Gastrocnemius medialis (tissue), 4 donors: ENCODE measurements at regions not wholly inside any gene's neighbourhood (a gene's known extent, or its start where the extent isn't known, plus 50 kb on each side); places are given as distances from the start of the nearest gene placed in this dataset.

Experiments used
- ATAC-seq, 2 donors: fragments of 150-250 bp; one replicate each; pipeline ENCODE4 v1.9.1; 2016
- DNase-seq, 2 donors: peaks; one replicate each; pipeline ENCODE4 v3.0.0-alpha.2; 2019
- H3K27ac ChIP-seq, 4 donors: fragments of 200-600 bp; sonication (generic); 1 replicate in 1 of 4; 2 replicates in 3 of 4; pipeline ENCODE4 v1.5.1; 2016 to 2018; ENCODE audit warnings: mild to moderate bottlenecking in 2 of 4, moderate library complexity in 1 of 4
- H3K27me3 ChIP-seq, 3 donors: fragments of 200-600 bp; sonication (generic) in 2 of 3; 1 replicate in 1 of 3; 2 replicates in 2 of 3; pipeline versions ENCODE4 v1.5.1 to v1.6.0; 2016 to 2019; ENCODE audit warnings: mild to moderate bottlenecking in 1 of 3, moderate library complexity in 1 of 3
- H3K36me3 ChIP-seq, 2 donors: fragments of 200-600 bp; sonication (generic) in 1 of 2; one replicate each; pipeline ENCODE4 v1.5.1; 2017 to 2018
- H3K4me1 ChIP-seq, 2 donors: fragments of 200-600 bp; sonication (generic) in 1 of 2; one replicate each; pipeline ENCODE4 v1.5.1; 2016 to 2017; ENCODE audit warnings: mild to moderate bottlenecking in 2 of 2
- H3K4me3 ChIP-seq, 4 donors: fragments of 200-600 bp; sonication (generic) in 3 of 4; 1 replicate in 1 of 4; 2 replicates in 3 of 4; pipeline ENCODE4 v1.5.1; 2016 to 2019; ENCODE audit warnings: mild to moderate bottlenecking in 2 of 4
- H3K9me3 ChIP-seq, 3 donors: fragments of 200-600 bp; sonication (generic) in 2 of 3; 1 replicate in 1 of 3; 2 replicates in 2 of 3; pipeline ENCODE4 v1.5.1; 2016 to 2019
- CTCF ChIP-seq, 5 experiments: fragments of 450-650 bp in 3 of 5; fragments of 200-600 bp in 2 of 5; sonication (generic) in 2 of 5; IDR thresholded peaks in 4 of 5; conservative IDR thresholded peaks in 1 of 5; 1 replicate in 4 of 5; 2 replicates in 1 of 5; pipeline ENCODE4 v1.5.1; 2016 to 2019; ENCODE audit warnings: antibody characterized with exemption in 5 of 5, mild to moderate bottlenecking in 3 of 5, moderate library complexity in 3 of 5
- POLR2A ChIP-seq, 2 donors: fragments of 450-650 bp; IDR thresholded peaks; one replicate each; pipeline ENCODE4 v1.6.1; 2017; ENCODE audit warnings: antibody characterized with exemption in 2 of 2, mild to moderate bottlenecking in 2 of 2, moderate library complexity in 2 of 2
- in situ Hi-C, 4 donors: fragments of 200-750 bp; cut with MboI; loops; one replicate each; pipeline versions ENCODE4 v1.15.0 to v1.8.0; 2017; ENCODE audit warnings: low sequenced_read_pairs in 4 of 4
- intact Hi-C: fragments of 100-400 bp; cut with DNase I; formaldehyde crosslinking; loops from one replicate; pipeline ENCODE4 v1.15.1; 2023; ENCODE audit warnings: low total_unique reads

DNA sequence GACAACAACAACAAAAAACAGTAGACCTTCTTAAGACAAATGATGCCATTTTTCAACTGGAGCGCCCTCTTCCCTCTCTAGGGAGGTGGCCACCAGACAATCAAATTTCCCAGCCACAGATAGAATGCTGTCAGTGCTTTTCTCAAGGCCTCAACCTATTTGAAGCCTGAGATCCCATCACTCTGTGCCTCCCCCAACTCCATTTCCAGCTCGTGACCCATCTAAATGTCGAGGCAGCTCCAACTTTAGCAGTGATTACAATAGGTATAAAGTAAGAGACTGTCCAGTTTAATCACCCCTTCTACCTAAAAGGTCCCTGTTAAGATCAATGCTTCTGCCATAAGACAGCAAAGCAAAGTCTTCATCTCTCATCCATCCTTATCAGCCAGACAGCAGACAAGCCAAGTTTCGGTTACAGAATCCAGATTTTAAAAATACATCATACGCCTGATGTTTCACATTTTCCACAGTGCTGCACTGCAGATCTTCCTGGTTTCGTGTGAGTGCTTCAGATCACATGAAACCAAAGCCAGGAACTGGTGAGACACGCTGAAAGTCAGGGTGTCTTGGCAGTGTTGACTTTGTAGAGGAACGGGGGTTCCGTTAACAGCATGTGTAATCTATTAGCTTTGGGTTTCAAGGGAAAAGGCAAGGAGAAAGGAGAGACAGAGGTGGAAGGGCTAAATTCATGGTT, 447.8 kb downstream of the ENC1 start:
- Histone ChIP-seq H3K9me3 (no peaks in the 10 kb centered on the region), H3K27me3 (no peaks in the 10 kb centered on the region), H3K4me3 (no peak overlapping the region), H3K36me3 (no peaks in the 10 kb centered on the region), H3K4me1 (no peaks in the 10 kb centered on the region), H3K27ac (no peak overlapping the region)
- no peak for ATAC-seq
- no peak for DNase-seq
- in situ Hi-C loops = loop anchor here in 1 of 4 donors (25.0 kb wide), 1 partner anchor 445 kb away; the partner anchor contains the start of gene ENC1
- TF ChIP-seq CTCF (IDR thresholded peaks at IDR 0.05 in 4 of 5, conservative IDR thresholded peaks at IDR 0.05 in 1 of 5) (no peak), POLR2A (IDR thresholded peaks at IDR 0.05) (no peak)
- intact Hi-C loops = no loop called here

GRCh38 chr5:74188351-74189105, 452.0 kb downstream of the ENC1 start:
- Histone ChIP-seq H3K27ac (no peak overlapping the region), H3K27me3 (no peaks in the 10 kb centered on the region), H3K36me3 (no peaks in the 10 kb centered on the region), H3K9me3 (no peaks in the 10 kb centered on the region), H3K4me1 (peaks cover 16 to 21% of the 10 kb centered on the region in 2 donors), H3K4me3 (no peak overlapping the region)
- intact Hi-C loops (no loop called here), in situ Hi-C loops (loop anchor here in 1 of 4 donors (25.0 kb wide), 1 partner anchor 449 kb away; the partner anchor contains the start of gene ENC1)
- TF ChIP-seq CTCF (IDR thresholded peaks at IDR 0.05 in 4 of 5, conservative IDR thresholded peaks at IDR 0.05 in 1 of 5) (no peak), POLR2A (IDR thresholded peaks at IDR 0.05) (no peak)
- no peak for DNase-seq
- no peak for ATAC-seq

- no peak overlapping the region for H3K4me3 ChIP-seq
- H3K9me3 ChIP-seq = no peaks in the 10 kb centered on the region
- intact Hi-C loops (no loop called here), in situ Hi-C loops (loop anchor here in 1 of 4 donors (25.0 kb wide), 1 partner anchor 450 kb away; the partner anchor contains the start of gene ENC1)
- no peaks in the 10 kb centered on the region for H3K27me3 ChIP-seq
- H3K27ac ChIP-seq = no peak overlapping the region
- H3K4me1 ChIP-seq = peaks cover 24 to 25% of the 10 kb centered on the region in 2 donors
- ATAC-seq (no peak), DNase-seq (no peak)
- TF ChIP-seq POLR2A (IDR thresholded peaks at IDR 0.05) = no peak
- TF ChIP-seq CTCF (IDR thresholded peaks at IDR 0.05 in 4 of 5, conservative IDR thresholded peaks at IDR 0.05 in 1 of 5) = no peak
- no peaks in the 10 kb centered on the region for H3K36me3 ChIP-seq
Observed at GRCh38 chr5:74187757-74188156, 452.8 kb downstream of the ENC1 start.

DNA sequence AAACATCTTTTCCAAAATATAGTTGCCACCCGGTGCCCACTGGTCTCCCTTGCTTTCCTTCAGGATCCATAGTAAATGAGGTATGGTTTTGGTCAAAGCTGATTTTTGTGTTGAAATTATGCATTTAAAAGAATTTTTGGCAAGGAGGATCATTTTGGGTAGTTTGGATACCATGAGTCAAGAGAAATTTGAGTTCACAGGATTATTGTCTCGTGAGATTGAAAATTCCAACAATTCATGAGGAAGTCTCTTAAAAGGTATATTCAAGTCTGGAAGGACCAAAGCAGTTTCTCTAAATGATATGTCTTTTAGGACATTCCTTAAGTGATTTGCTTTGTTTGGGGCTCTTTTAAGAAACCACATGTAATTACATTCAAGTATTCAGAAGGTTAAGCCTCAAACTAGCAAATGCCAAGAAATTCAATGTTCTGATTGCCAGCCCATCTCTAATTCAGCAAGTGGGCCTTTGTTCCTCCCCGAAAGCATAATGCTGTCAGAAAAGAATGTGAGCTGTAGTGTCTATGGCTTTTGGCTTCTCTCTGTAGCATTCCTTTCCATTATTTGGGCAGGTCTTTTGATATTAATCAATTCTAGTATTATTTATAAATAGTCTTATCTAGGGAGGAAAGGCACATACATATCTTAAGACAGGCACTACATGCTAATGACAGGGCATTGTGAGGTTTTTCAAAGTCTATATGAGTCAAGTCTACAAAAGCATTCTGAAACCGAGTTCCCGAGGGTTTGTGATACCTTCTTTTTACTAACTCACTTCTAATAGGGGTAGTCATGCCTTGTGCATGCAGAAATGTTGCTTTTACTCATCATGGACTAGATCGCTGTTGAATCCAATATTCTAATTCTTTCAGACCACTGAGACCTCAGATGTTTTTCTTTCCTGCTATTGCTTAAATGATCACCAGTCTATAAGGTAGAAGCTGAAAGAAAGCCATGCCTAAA, 453.9 kb downstream of the ENC1 start:
- ATAC-seq (no peak), DNase-seq (no peak)
- in situ Hi-C loops (loop anchor here in 1 of 4 donors (25.0 kb wide), 1 partner anchor 451 kb away; the partner anchor contains the start of gene ENC1), intact Hi-C loops (no loop called here)
- H3K27ac ChIP-seq = no peak overlapping the region
- no peak overlapping the region for H3K4me3 ChIP-seq
- H3K27me3 ChIP-seq = no peaks in the 10 kb centered on the region
- H3K36me3 ChIP-seq = no peaks in the 10 kb centered on the region
- H3K4me1 ChIP-seq = peaks cover 29 to 32% of the 10 kb centered on the region in 2 donors
- no peaks in the 10 kb centered on the region for H3K9me3 ChIP-seq
- TF ChIP-seq CTCF (IDR thresholded peaks at IDR 0.05 in 4 of 5, conservative IDR thresholded peaks at IDR 0.05 in 1 of 5) (no peak), POLR2A (IDR thresholded peaks at IDR 0.05) (no peak)
